GM18867 (cell line): ENCODE measurements at regions not wholly inside any gene's neighbourhood (a gene's known extent, or its start where the extent isn't known, plus 50 kb on each side); places are given as distances from the start of the nearest gene placed in this dataset.

ENCODE experiments used
- ATAC-seq: cut with Tn5 transposase; IDR thresholded peaks from one replicate; pipeline ENCODE4 v1.9.1; 2021; ENCODE audit warnings: mild to moderate bottlenecking, moderate library complexity; ENCODE audit not compliant: unreplicated experiment

GRCh38 chr10:2137549-2138174 lies 400.3 kb upstream of the ADARB2 start:
- ATAC-seq: peak; percentile 61

DNA sequence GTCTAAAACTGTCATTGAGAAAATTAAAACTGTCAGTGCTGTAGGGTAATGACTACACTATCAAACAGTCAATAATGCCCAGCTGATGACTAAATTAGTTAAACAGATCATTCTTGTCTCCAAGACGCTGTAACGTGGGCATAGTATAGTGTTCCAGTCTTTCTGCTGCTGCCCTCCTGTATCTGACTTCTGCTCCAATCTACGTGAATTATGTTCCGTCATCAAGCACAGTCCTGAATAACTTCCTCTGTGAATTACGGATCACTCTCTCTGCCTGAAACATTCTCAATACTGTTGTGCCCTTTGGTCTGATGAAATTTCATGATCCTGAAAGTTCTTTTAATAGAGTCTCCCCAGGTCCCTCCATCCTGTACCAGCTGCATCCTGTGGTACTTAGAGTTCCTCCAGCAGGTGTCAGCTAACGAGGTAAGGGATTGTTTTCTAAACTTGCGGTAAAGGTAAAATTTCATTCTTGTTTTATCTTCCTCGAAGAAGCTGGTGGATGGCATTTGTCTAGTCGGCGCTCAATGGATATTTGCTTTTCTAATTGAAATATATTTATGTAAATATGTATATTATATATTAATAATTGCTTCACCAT lies 393.5 kb upstream of the ADARB2 start:
- no peak for ATAC-seq

DNA sequence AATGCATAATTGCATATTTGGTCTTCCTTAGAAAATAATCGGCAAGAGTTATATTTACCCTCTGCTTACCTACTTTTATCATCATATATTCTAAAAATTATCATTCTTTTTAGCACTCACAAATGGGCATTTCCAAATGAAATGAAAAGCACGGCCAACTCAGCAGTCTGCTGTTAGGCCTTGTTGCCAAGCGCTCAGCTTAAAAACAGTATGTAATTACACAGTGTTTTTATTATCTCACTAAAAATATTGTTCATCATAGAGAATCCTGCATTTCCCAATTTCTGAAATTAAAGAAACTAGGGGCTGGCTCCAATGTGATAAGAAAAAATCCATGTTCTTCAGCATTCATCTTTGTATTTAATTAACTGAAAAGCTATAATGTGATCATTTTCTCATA lies 391.7 kb upstream of the ADARB2 start:
- no peak for ATAC-seq

GRCh38 chr10:2124135-2124534 lies 386.8 kb upstream of the ADARB2 start:
- no peak for ATAC-seq

- ATAC-seq: no peak
These were observed 385.3 kb upstream of the ADARB2 start for GRCh38 chr10:2122431-2123124.

DNA sequence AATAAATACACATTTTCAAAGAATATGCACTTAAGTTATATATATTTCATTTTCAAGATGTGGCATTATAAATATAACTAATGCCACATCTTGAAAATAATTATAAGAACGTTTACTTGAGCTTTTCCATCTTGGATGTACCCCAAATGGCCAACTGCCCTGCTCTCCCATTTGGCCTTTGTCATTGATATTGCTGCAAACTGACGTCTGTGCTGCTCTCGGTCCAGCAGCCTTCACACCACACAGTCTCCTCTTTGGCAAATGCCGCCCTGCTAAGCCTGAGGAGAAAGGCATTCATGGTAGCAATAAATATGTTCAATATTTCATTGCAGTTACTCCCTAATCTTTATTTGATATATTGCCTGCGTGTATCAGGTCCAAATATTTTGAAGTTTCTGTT lies 384.6 kb upstream of the ADARB2 start:
- ATAC-seq: no peak

DNA sequence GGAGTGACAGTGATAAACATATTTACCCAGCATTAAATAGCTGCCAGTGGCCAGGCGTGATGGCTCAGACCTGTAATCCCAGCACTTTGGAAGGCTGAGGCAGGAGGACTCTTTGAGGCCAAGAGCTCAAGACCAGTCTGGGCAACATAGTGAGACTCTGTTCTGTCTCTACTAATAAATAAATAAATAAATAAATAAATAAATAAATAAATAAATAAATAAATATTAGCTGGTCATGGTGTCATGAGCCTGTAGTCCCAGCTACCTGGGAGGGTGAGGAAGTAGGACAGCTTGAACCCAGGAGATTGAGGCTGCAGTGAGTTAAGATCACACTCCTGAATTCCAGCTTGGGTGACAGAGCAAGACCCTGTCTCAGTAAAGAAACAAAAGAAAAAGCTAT lies 384.0 kb upstream of the ADARB2 start:
- no peak for ATAC-seq

DNA sequence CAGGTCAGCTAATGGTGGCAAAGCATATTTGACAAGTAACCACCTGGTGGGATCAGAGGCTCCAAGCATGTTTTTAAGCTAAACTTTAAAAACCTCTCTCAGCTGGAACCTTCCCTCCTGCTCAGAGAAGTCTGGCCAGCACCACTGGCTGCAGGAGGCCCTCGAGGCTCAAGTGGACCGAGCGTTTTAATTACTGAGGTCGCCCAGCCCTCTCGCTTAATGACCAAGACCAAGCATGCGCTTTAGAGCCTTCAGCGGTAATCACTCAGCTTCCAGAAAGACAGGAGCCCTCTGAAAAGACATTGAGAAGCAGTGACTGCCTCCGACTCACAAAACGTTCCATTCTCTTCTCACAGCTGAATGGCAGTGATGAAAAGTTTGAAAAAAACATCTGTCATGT lies 383.4 kb upstream of the ADARB2 start:
- ATAC-seq: no peak

DNA sequence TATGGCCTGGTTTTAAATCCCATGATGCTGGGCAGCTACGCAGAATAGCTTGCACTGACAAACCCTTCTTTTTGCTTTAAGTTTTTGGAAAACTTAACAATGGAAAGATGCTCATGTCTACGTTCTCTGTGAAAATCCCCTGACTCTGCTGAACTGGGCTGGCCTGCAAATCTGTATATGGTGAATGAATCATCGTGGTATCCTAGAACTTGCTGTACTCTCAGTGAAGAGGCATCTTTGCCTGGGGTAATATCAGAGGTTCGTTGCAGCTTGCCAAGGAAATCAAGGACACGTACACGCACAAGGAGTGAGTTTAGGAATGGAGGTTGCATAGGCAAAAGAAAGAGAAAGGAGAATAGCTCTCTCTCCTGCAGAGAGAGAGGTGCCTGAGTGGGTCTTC lies 382.0 kb upstream of the ADARB2 start:
- ATAC-seq: no peak

- no peak for ATAC-seq
These were observed 380.9 kb upstream of the ADARB2 start for GRCh38 chr10:2118201-2118600.

DNA sequence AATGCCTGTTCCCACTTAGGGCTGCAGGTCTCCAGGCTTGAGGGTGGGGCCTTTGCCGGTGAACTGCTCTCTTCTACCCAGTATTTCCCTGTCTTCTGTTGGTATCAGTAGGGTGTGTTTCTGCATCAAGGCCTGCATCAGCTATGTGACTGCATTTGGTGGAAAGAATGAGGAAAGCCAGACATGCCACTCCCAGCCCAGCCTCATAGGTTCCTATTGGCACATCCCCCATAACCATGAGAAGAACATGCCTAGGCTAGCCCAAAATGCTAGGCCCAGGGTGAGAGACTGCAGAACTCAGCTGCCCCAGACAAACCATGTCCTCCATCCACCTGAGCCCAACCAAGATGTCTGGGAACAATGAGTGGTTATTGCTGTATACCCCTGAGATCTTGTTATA lies 380.3 kb upstream of the ADARB2 start:
- no peak for ATAC-seq

- no peak for ATAC-seq
These were observed 374.6 kb upstream of the ADARB2 start for GRCh38 chr10:2111965-2112364.

DNA sequence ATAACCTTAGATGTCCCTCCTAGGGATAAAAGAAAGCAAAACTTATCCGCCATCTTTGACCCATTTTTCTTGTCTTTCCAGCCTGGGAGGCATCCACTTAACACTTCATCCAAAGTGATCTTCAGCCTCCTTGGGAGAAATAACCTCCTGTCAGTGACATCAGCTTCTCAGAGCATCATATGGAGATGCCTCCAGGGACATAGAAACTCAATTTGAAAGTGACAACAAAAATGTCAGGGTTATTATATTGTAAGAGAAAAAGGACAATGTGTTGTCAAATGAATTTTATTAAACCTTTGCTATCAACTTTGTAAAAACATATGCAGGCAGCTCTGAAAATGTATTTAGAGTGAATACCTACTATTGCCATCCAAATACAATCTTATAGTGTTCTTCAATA lies 371.2 kb upstream of the ADARB2 start:
- ATAC-seq: no peak

DNA sequence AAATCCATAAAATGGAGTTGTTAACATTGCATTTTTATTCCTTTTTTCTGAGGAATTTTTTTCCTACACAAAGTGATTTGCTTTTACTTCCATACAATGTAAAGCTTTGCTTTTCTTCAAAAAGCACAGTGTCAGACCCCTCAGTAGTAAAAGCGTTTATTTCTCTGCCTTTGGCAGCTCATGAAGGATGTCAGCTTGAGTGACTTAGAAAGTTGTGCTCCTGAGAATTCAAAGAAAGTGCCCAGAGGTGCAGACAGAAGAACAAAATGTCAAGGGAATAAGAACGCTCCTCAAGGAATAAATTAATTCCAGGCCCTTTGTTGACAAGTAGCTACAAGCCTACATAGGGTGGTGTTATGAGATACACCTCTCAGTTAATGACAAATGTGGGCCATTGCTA lies 369.3 kb upstream of the ADARB2 start:
- ATAC-seq: no peak

GRCh38 chr10:2099321-2099720 lies 362.0 kb upstream of the ADARB2 start:
- no peak for ATAC-seq

GRCh38 chr10:2097937-2098336 lies 360.6 kb upstream of the ADARB2 start:
- ATAC-seq: no peak

GRCh38 chr10:2094171-2094570 lies 356.8 kb upstream of the ADARB2 start:
- no peak for ATAC-seq

- no peak for ATAC-seq
These were observed 346.3 kb upstream of the ADARB2 start for GRCh38 chr10:2083591-2083990.

DNA sequence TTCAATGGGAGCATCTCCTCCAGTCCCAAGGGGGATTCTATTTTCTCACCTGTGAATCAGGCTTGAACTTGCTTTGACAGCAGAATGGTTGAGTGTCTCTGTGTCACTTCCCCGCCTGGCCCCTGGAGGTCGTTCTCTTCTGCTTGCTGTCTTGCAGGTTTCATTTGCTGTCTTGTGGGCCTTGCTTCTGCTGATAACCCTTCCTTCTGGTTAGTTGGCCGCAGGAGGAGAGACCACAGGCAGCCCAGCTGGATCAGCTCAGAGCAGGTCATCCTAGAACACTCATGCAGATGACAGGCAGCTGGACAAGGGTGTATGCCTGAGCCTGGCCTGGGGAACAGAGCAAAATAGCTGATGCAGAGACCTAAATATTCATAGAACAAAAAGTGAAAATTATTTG lies 344.2 kb upstream of the ADARB2 start:
- ATAC-seq: peak; percentile 53

- ATAC-seq: peak; percentile 54
These were observed 342.3 kb upstream of the ADARB2 start for GRCh38 chr10:2079603-2080078.

DNA sequence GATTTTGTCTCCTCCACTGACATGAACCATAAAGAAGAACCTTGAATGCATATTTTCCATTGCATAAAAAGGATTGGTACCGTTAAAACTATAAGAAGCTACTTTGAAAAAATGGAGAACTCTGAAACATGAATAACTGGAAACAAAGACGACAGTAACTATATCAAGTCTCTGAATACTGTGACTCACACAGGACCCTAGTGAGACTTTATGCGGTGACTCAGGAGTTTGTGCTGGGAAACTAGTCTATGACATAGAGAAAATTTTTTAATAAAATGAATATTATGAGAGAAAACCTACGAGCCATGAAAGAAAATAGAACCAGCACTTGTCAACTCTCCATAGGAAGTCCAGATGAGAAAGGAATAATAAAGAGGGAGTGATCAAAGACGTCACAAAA lies 339.9 kb upstream of the ADARB2 start:
- ATAC-seq: no peak

- no peak for ATAC-seq
These were observed 339.2 kb upstream of the ADARB2 start for GRCh38 chr10:2076528-2076927.
